Activated CD4-positive, alpha-beta T cell treated with anti-CD3 and anti-CD28 coated beads, Interleukin-2, amount 10 ng/mL, durations not matched to agents 24 days and 14 days (primary cell): ENCODE measurements at regions not wholly inside any gene's neighbourhood (a gene's known extent, or its start where the extent isn't known, plus 50 kb on each side); places are given as distances from the start of the nearest gene placed in this dataset.
"Not testable (repeated sequence)": the region's sequence is repeated elsewhere in the genome, so short reads cannot be mapped to it uniquely, and the experiment has no call there.

Source experiments
- DNase-seq: peaks from one replicate; pipeline ENCODE4 v3.0.0; 2022
- H3K27ac Mint-ChIP-seq: one replicate; pipeline ENCODE4 v1.8.0; 2022; ENCODE audit warnings: mild to moderate bottlenecking, mixed read lengths
- H3K27me3 Mint-ChIP-seq: one replicate; pipeline ENCODE4 v1.8.0; 2022; ENCODE audit warnings: mixed read lengths
- H3K36me3 Mint-ChIP-seq: one replicate; pipeline ENCODE4 v1.8.0; 2022; ENCODE audit warnings: low read depth, mild to moderate bottlenecking, mixed read lengths
- H3K4me1 Mint-ChIP-seq: one replicate; pipeline ENCODE4 v1.8.0; 2021; ENCODE audit warnings: mixed read lengths
- H3K4me3 Mint-ChIP-seq: one replicate; pipeline ENCODE4 v1.8.0; 2022; ENCODE audit warnings: mild to moderate bottlenecking, moderate library complexity, mixed read lengths
- H3K9me3 Mint-ChIP-seq: one replicate; pipeline ENCODE4 v1.8.0; 2021; ENCODE audit warnings: mixed read lengths
- intact Hi-C: fragments of 100-400 bp; cut with micrococcal nuclease; formaldehyde crosslinking; loops from one replicate; pipeline ENCODE4 v1.15.1; 2023

GRCh38 chr22:49395617-49396016 lies 432.1 kb downstream of the BRD1 start:
- H3K9me3 Mint-ChIP-seq: peaks cover 19% of the 10 kb centered on the region
- H3K4me1 Mint-ChIP-seq: no peaks in the 10 kb centered on the region
- intact Hi-C loops: no loop called here
- no peaks in the 10 kb centered on the region for H3K36me3 Mint-ChIP-seq
- H3K4me3 Mint-ChIP-seq: no peak overlapping the region
- no peak for DNase-seq
- no peaks in the 10 kb centered on the region for H3K27me3 Mint-ChIP-seq
- no peak overlapping the region for H3K27ac Mint-ChIP-seq

DNA sequence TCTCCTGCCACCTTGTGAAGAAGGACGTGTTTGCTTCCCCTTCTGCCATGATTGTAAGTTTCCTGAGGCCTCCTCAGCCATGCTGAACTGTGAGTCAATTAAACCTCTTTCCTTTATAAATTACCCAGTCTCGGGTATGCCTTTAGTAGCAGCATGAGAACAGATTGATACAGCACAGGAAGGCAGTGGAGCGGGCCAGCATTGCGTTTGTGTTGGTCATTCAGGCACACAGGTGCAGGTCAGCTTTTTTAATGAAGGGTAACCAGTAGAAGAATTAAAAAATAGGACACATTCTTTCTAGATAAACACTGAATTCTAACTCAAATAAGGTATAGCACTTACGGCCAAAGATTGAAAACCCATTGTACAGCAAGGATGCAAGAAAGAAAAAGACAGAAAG lies 432.6 kb downstream of the BRD1 start:
- H3K27me3 Mint-ChIP-seq, H3K4me3 Mint-ChIP-seq, H3K4me1 Mint-ChIP-seq, H3K36me3 Mint-ChIP-seq, DNase-seq, intact Hi-C loops, H3K27ac Mint-ChIP-seq: not testable (repeated sequence)
- peaks cover 24% of the 10 kb centered on the region for H3K9me3 Mint-ChIP-seq

DNA sequence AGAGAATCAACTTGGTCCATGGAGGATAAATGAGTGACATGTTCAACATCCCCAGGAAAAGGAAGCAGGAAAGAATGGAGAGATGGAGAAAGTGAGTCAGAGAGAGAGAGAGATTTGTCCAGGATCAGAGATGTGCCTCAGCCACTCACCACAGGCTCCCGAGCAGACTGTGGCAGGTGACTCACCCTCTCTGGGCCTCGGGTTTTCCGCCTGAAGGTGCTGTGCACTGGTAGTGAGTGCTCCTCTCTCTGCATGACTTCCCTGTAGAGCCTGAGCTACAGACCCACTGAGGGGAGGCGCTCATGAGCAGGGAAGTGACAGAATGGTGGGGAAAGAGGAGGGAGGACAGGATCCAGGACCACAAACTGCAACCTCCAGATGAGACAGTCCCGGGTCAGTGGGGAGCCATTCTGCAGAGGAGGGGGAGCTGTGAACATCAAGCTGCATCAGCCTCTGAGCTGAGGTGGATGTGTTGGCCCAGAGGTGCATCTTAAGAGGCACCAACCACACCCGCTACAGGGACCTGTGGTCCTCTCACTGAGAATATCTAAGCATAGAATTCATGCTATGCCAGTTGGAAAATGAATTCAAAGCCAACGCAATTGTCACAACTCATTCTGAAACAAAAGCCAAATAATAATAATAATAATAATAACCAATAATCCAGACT lies 433.4 kb downstream of the BRD1 start:
- no peaks in the 10 kb centered on the region for H3K4me1 Mint-ChIP-seq
- H3K36me3 Mint-ChIP-seq: no peaks in the 10 kb centered on the region
- no peak for DNase-seq
- peaks cover 27% of the 10 kb centered on the region for H3K9me3 Mint-ChIP-seq
- intact Hi-C loops: no loop called here
- no peaks in the 10 kb centered on the region for H3K27me3 Mint-ChIP-seq
- H3K27ac Mint-ChIP-seq: no peak overlapping the region
- no peak overlapping the region for H3K4me3 Mint-ChIP-seq

- H3K9me3 Mint-ChIP-seq: peaks cover 27% of the 10 kb centered on the region
Measured at GRCh38 chr22:49393526-49393925, 434.1 kb downstream of the BRD1 start.

DNA sequence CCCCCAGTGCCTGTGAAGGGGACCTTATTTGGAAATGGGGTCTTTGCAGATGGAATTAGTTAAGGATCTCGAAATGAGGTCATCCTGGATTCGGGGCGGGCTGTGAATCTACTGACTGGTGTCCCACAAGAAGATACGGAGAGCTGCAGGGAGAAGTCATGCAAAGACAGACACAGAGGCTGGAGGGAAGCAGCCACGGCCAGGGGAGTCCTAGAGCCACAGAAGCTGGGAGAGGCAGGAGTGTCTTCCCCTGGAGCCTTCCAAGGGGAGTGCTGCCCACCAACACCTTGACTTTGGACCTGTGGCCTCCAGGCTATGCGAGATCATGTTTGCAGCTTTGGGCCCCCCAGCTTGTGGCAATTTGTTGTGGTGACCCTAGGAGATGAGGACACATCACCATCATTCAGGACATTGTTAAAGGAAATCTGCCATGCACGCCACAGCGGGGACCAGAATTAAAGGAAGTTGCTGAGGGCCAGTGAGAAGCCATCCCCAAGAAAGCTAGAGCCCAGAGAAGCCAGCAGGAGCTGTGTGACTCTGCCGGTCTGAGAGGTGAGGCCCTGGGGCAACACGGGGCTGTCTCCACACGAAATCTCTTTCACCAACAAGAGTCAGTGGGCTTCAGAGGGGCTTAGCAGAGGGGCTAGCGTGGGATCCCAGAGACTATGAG lies 434.7 kb downstream of the BRD1 start:
- intact Hi-C loops: no loop called here
- H3K4me3 Mint-ChIP-seq: no peak overlapping the region
- H3K27me3 Mint-ChIP-seq: no peaks in the 10 kb centered on the region
- H3K36me3 Mint-ChIP-seq: no peaks in the 10 kb centered on the region
- H3K27ac Mint-ChIP-seq: no peak overlapping the region
- H3K9me3 Mint-ChIP-seq: peaks cover 27% of the 10 kb centered on the region
- DNase-seq: no peak
- no peaks in the 10 kb centered on the region for H3K4me1 Mint-ChIP-seq

More at GRCh38 chr22:49393526-49393925, 434.1 kb downstream of the BRD1 start:
- H3K27ac Mint-ChIP-seq: no peak overlapping the region
- no peak for DNase-seq
- no peaks in the 10 kb centered on the region for H3K36me3 Mint-ChIP-seq
- H3K4me1 Mint-ChIP-seq: no peaks in the 10 kb centered on the region
- no peaks in the 10 kb centered on the region for H3K27me3 Mint-ChIP-seq
- H3K4me3 Mint-ChIP-seq: no peak overlapping the region
- intact Hi-C loops: no loop called here

DNA sequence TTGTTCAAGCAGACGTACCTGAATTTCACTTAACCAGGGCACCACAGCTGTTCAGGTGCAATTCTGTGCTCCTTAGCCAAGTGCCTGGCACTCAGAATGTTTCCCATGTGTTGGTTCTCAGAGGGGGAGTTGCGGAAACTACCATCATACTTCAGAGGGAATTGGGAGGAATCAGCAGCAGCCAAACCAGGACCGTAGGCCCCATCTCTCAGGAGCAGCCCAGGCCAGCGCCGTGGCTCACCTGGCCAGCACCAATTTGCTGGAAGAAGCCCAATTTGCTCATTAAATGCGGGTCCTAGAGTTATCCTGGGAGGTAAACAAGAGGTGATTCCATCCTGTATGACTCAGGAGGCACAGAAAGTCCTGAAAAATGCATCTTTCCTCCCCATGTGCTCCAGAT lies 435.4 kb downstream of the BRD1 start:
- no peaks in the 10 kb centered on the region for H3K36me3 Mint-ChIP-seq
- no peaks in the 10 kb centered on the region for H3K4me1 Mint-ChIP-seq
- peaks cover 27% of the 10 kb centered on the region for H3K9me3 Mint-ChIP-seq
- intact Hi-C loops: no loop called here
- H3K4me3 Mint-ChIP-seq: no peak overlapping the region
- H3K27ac Mint-ChIP-seq: no peak overlapping the region
- no peak for DNase-seq
- H3K27me3 Mint-ChIP-seq: no peaks in the 10 kb centered on the region

- Mint-ChIP-seq H3K4me1 (no peaks in the 10 kb centered on the region), H3K9me3 (peaks cover 27% of the 10 kb centered on the region), H3K27ac (no peak overlapping the region), H3K4me3 (no peak overlapping the region), H3K27me3 (no peaks in the 10 kb centered on the region), H3K36me3 (no peaks in the 10 kb centered on the region)
- intact Hi-C loops: no loop called here
- DNase-seq: no peak
Measured at GRCh38 chr22:49391436-49391835, 436.2 kb downstream of the BRD1 start.

GRCh38 chr22:49390954-49391353 lies 436.7 kb downstream of the BRD1 start:
- intact Hi-C loops: no loop called here
- no peak overlapping the region for H3K27ac Mint-ChIP-seq
- H3K27me3 Mint-ChIP-seq: no peaks in the 10 kb centered on the region
- peaks cover 27% of the 10 kb centered on the region for H3K9me3 Mint-ChIP-seq
- H3K4me1 Mint-ChIP-seq: no peaks in the 10 kb centered on the region
- H3K4me3 Mint-ChIP-seq: no peak overlapping the region
- no peaks in the 10 kb centered on the region for H3K36me3 Mint-ChIP-seq
- DNase-seq: no peak

DNA sequence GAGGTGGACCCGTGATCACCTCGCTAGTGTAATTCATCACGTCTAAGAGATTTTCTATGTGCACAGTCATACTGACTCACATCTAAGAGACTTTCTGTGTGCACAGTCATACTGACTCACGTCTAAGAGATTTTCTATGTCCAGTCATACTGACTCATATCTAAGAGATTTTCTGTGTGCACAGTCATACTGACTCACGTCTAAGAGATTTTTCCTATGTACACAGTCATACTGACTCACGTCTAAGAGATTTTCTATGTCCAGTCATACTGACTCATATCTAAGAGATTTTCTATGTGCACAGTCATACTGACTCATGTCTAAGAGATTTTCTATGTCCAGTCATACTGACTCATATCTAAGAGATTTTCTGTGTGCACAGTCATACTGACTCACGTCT lies 443.8 kb downstream of the BRD1 start:
- H3K4me3 Mint-ChIP-seq, H3K27me3 Mint-ChIP-seq, DNase-seq, H3K9me3 Mint-ChIP-seq, intact Hi-C loops, H3K27ac Mint-ChIP-seq, H3K4me1 Mint-ChIP-seq, H3K36me3 Mint-ChIP-seq: not testable (repeated sequence)

GRCh38 chr22:49382451-49382735 lies 445.3 kb downstream of the BRD1 start:
- no peaks in the 10 kb centered on the region for H3K9me3 Mint-ChIP-seq
- H3K4me1 Mint-ChIP-seq: no peaks in the 10 kb centered on the region
- H3K27ac Mint-ChIP-seq: no peak overlapping the region
- intact Hi-C loops: no loop called here
- no peak overlapping the region for H3K4me3 Mint-ChIP-seq
- DNase-seq: no peak
- H3K36me3 Mint-ChIP-seq: no peaks in the 10 kb centered on the region
- H3K27me3 Mint-ChIP-seq: no peaks in the 10 kb centered on the region

GRCh38 chr22:49381595-49382450 lies 445.9 kb downstream of the BRD1 start:
- no peaks in the 10 kb centered on the region for H3K36me3 Mint-ChIP-seq
- intact Hi-C loops: no loop called here
- H3K4me3 Mint-ChIP-seq: no peak overlapping the region

DNA sequence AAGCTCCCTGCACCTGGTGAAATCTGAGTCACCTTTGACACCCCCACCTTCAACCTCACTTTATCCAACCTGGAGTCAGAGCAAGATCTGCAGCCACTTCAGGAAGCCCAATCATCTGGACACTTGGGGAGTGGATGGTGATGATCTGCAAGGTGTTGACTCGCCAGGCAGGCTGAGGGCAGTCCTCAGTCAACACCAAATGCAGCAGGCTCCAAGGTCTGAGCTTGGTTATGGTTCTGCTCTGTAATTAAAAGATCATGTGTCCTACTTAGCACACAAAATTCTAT lies 446.9 kb downstream of the BRD1 start:
- Mint-ChIP-seq H3K27me3 (peaks cover 3% of the 10 kb centered on the region), H3K4me3 (no peak overlapping the region), H3K9me3 (no peaks in the 10 kb centered on the region), H3K27ac (no peak overlapping the region), H3K4me1 (no peaks in the 10 kb centered on the region), H3K36me3 (no peaks in the 10 kb centered on the region)
- DNase-seq: no peak
- intact Hi-C loops: no loop called here

More at GRCh38 chr22:49381595-49382450, 445.9 kb downstream of the BRD1 start:
- Mint-ChIP-seq H3K9me3 (no peaks in the 10 kb centered on the region), H3K27me3 (no peaks in the 10 kb centered on the region), H3K27ac (no peak overlapping the region), H3K4me1 (no peaks in the 10 kb centered on the region)
- no peak for DNase-seq

- no peak overlapping the region for H3K27ac Mint-ChIP-seq
- no peaks in the 10 kb centered on the region for H3K36me3 Mint-ChIP-seq
- H3K27me3 Mint-ChIP-seq: peaks cover 3% of the 10 kb centered on the region
- no peaks in the 10 kb centered on the region for H3K9me3 Mint-ChIP-seq
- H3K4me3 Mint-ChIP-seq: no peak overlapping the region
- no peak for DNase-seq
- H3K4me1 Mint-ChIP-seq: no peaks in the 10 kb centered on the region
- intact Hi-C loops: no loop called here
Measured at GRCh38 chr22:49380095-49380827, 447.4 kb downstream of the BRD1 start.

GRCh38 chr22:49377306-49377705 lies 450.4 kb downstream of the BRD1 start:
- Mint-ChIP-seq H3K27ac (no peak overlapping the region), H3K4me3 (no peak overlapping the region), H3K4me1 (no peaks in the 10 kb centered on the region), H3K9me3 (no peaks in the 10 kb centered on the region), H3K36me3 (no peaks in the 10 kb centered on the region), H3K27me3 (peaks cover 3% of the 10 kb centered on the region)
- intact Hi-C loops: no loop called here
- DNase-seq: no peak
